GM12892 (cell line): ENCODE measurements at regions not wholly inside any gene's neighbourhood (a gene's known extent, or its start where the extent isn't known, plus 50 kb on each side); places are given as distances from the start of the nearest gene placed in this dataset.
A peak's percentile ranks its signal among the peaks of the same experiment; 100 is the strongest.
"Not testable (repeated sequence)": the region's sequence is repeated elsewhere in the genome, so short reads cannot be mapped to it uniquely, and the experiment has no call there.

ENCODE experiments used
- DNase-seq: peaks from one replicate; pipeline ENCODE4 v3.0.0; 2011; ENCODE audit not compliant: insufficient read length
- FAIRE-seq: peaks from 2 replicates; lab custom pipeline; 2011; peaks lifted over from hg19 to GRCh38; lab: Jason Lieb, UNC
- POLR2A ChIP-seq: IDR thresholded peaks from 2 replicates; pipeline ENCODE4 v1.6.1; 2011; ENCODE audit warnings: low read depth, low read length, control low read depth
- POLR2AphosphoS5 ChIP-seq: IDR thresholded peaks from 2 replicates; pipeline ENCODE4 v1.6.1; 2011; ENCODE audit warnings: low read depth, low read length, control low read depth
- TAF1 ChIP-seq: IDR thresholded peaks from 2 replicates; pipeline ENCODE4 v1.6.1; 2011; ENCODE audit warnings: low read depth, mild to moderate bottlenecking, control low read depth, low read length, borderline replicate concordance

GRCh38 chr5:42036379-42036778, 111.3 kb downstream of the FBXO4 start:
- TF ChIP-seq POLR2A (no peak), POLR2AphosphoS5 (no peak), TAF1 (no peak)
- no peak for DNase-seq
- FAIRE-seq: no peak

- DNase-seq: no peak
- FAIRE-seq: no peak
- no peak for TF ChIP-seq POLR2AphosphoS5
- TF ChIP-seq POLR2A: no peak
- TF ChIP-seq TAF1: no peak
Observed at GRCh38 chr5:42037379-42037932, 112.4 kb downstream of the FBXO4 start.

GRCh38 chr5:42043400-42043799, 118.3 kb downstream of the FBXO4 start:
- FAIRE-seq (no peak), DNase-seq (no peak)
- TF ChIP-seq POLR2AphosphoS5 (no peak), POLR2A (no peak), TAF1 (no peak)

GRCh38 chr5:42057254-42057690, 132.2 kb downstream of the FBXO4 start:
- peak; percentile 96 for FAIRE-seq
- TF ChIP-seq POLR2A (no peak), TAF1 (no peak), POLR2AphosphoS5 (no peak)
- peak; percentile 9 for DNase-seq

GRCh38 chr5:42059291-42059690, 134.2 kb downstream of the FBXO4 start:
- DNase-seq: no peak
- TF ChIP-seq TAF1: no peak
- no peak for FAIRE-seq

- FAIRE-seq (no peak), DNase-seq (no peak)
- TF ChIP-seq TAF1 (no peak), POLR2AphosphoS5 (no peak), POLR2A (no peak)
Observed at GRCh38 chr5:42059778-42060464, 134.8 kb downstream of the FBXO4 start.

GRCh38 chr5:42061121-42061520, 136.0 kb downstream of the FBXO4 start:
- FAIRE-seq (no peak), DNase-seq (no peak)
- no peak for TF ChIP-seq TAF1

GRCh38 chr5:42064821-42065220, 139.7 kb downstream of the FBXO4 start:
- TF ChIP-seq TAF1 (no peak), POLR2AphosphoS5 (no peak), POLR2A (no peak)
- no peak for FAIRE-seq

GRCh38 chr5:42066131-42066530, 141.1 kb downstream of the FBXO4 start:
- TF ChIP-seq TAF1 (no peak), POLR2AphosphoS5 (no peak), POLR2A (no peak)
- DNase-seq (no peak), FAIRE-seq (no peak)

More at GRCh38 chr5:42064821-42065220, 139.7 kb downstream of the FBXO4 start:
- DNase-seq: no peak

GRCh38 chr5:42074353-42074752, 149.3 kb downstream of the FBXO4 start:
- DNase-seq (no peak), FAIRE-seq (no peak)
- no peak for TF ChIP-seq TAF1
- no peak for TF ChIP-seq POLR2A
- TF ChIP-seq POLR2AphosphoS5: no peak

GRCh38 chr5:42089705-42090104, 164.6 kb downstream of the FBXO4 start:
- TF ChIP-seq TAF1: no peak
- no peak for TF ChIP-seq POLR2AphosphoS5
- TF ChIP-seq POLR2A: no peak
- no peak for FAIRE-seq

GRCh38 chr5:42090162-42090561, 165.1 kb downstream of the FBXO4 start:
- TF ChIP-seq TAF1: no peak
- no peak for TF ChIP-seq POLR2AphosphoS5
- TF ChIP-seq POLR2A: no peak
- FAIRE-seq (no peak), DNase-seq (no peak)

More at GRCh38 chr5:42089705-42090104, 164.6 kb downstream of the FBXO4 start:
- no peak for DNase-seq

- DNase-seq, FAIRE-seq: not testable (repeated sequence)
Observed at GRCh38 chr5:42099846-42100245, 174.8 kb downstream of the FBXO4 start.
